ENCODE measurements at regions not wholly inside any gene's neighbourhood (a gene's known extent, or its start where the extent isn't known, plus 50 kb on each side); places are given as distances from the start of the nearest gene placed in this dataset.

GRCh38 chr2:5798084-5798483, 105.9 kb downstream of the SOX11 start:
- no peak overlapping the region for H3K27ac ChIP-seq
- TF ChIP-seq, protein P1, sequence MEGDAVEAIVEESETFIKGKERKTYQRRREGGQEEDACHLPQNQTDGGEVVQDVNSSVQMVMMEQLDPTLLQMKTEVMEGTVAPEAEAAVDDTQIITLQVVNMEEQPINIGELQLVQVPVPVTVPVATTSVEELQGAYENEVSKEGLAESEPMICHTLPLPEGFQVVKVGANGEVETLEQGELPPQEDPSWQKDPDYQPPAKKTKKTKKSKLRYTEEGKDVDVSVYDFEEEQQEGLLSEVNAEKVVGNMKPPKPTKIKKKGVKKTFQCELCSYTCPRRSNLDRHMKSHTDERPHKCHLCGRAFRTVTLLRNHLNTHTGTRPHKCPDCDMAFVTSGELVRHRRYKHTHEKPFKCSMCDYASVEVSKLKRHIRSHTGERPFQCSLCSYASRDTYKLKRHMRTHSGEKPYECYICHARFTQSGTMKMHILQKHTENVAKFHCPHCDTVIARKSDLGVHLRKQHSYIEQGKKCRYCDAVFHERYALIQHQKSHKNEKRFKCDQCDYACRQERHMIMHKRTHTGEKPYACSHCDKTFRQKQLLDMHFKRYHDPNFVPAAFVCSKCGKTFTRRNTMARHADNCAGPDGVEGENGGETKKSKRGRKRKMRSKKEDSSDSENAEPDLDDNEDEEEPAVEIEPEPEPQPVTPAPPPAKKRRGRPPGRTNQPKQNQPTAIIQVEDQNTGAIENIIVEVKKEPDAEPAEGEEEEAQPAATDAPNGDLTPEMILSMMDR (IDR thresholded peaks at IDR 0.05): no peak
- no peak for TF ChIP-seq ZFX (IDR thresholded peaks at IDR 0.05; ENCODE audit: borderline replicate concordance)

- no peak for TF ChIP-seq ZFX (IDR thresholded peaks at IDR 0.05; ENCODE audit: borderline replicate concordance)
- TF ChIP-seq, protein P1 (IDR thresholded peaks at IDR 0.05): no peak
- H3K27ac ChIP-seq: no peak overlapping the region
These were observed 107.2 kb downstream of the SOX11 start for GRCh38 chr2:5799348-5799747.

- H3K27ac ChIP-seq: no peak overlapping the region
- TF ChIP-seq, protein P1 (IDR thresholded peaks at IDR 0.05): no peak
- TF ChIP-seq ZFX (IDR thresholded peaks at IDR 0.05; ENCODE audit: borderline replicate concordance): no peak
These were observed 111.4 kb downstream of the SOX11 start for GRCh38 chr2:5803547-5803946.

DNA sequence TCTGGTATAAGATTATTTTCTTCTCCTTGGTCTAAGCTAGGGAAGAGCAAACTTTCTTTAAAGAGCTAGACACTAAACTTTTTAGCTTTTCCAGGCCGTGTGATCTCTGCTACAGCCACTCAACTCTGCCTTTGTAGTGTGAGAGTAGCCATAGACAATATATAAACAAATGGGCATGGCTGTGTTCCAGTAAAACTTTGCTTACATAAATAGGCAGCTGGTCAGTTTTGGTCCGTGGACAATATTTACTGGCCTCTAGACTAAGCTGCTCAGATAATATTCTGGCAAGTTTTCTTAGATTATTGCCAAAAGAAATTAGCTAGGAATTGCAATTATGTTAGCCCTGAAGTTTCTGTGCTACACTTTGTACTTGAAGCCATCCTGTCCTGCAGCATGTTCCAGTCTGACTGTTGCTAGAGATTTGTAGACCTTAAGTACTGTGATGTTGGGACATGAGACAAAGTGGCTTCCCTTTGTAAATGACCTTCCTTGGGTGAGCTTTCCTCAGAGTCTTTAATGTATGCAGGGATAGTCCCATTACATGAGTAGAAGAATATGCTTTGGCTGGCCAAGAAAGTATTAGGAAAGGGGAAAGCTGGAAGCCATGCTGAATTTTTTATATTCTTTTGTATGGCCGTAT, 126.9 kb downstream of the SOX11 start:
- TF ChIP-seq, protein P1 (IDR thresholded peaks at IDR 0.05): no peak
- no peak for TF ChIP-seq ZFX (IDR thresholded peaks at IDR 0.05; ENCODE audit: borderline replicate concordance)
- H3K27ac ChIP-seq: no peak overlapping the region

GRCh38 chr2:5824126-5824525, 131.9 kb downstream of the SOX11 start:
- TF ChIP-seq, protein P1 (IDR thresholded peaks at IDR 0.05): no peak
- no peak for TF ChIP-seq ZFX (IDR thresholded peaks at IDR 0.05; ENCODE audit: borderline replicate concordance)
- H3K27ac ChIP-seq: no peak overlapping the region

GRCh38 chr2:5825686-5826085, 133.5 kb downstream of the SOX11 start:
- H3K27ac ChIP-seq: no peak overlapping the region
- TF ChIP-seq, protein P1 (IDR thresholded peaks at IDR 0.05): no peak
- no peak for TF ChIP-seq ZFX (IDR thresholded peaks at IDR 0.05; ENCODE audit: borderline replicate concordance)

GRCh38 chr2:5826979-5827655, 134.9 kb downstream of the SOX11 start:
- no peak overlapping the region for H3K27ac ChIP-seq
- TF ChIP-seq ZFX (IDR thresholded peaks at IDR 0.05; ENCODE audit: borderline replicate concordance): no peak
- TF ChIP-seq, protein P1 (IDR thresholded peaks at IDR 0.05): no peak

Measured in 22Rv1 (cell line).